ENCODE measurements at regions not wholly inside any gene's neighbourhood (a gene's known extent, or its start where the extent isn't known, plus 50 kb on each side); places are given as distances from the start of the nearest gene placed in this dataset.

- 70% methylated on average over 4 of the region's 4 CpGs for WGBS
- H3K9me3 ChIP-seq (ENCODE audit: control insufficient read depth, low read length) = no peaks in the 10 kb centered on the region
- H3K4me1 ChIP-seq (ENCODE audit: control insufficient read depth, insufficient read depth, low read length) = no peaks in the 10 kb centered on the region
- H3K27ac ChIP-seq (ENCODE audit: low read length) = no peak overlapping the region
- intact Hi-C loops (cut with DNase I) = no loop called here
- H3K27me3 ChIP-seq (ENCODE audit: control insufficient read depth, insufficient read depth) = no peaks in the 10 kb centered on the region
- no peak overlapping the region for H3K4me3 ChIP-seq (ENCODE audit: low read length)
- no peak for DNase-seq
- no peak for ATAC-seq
These were observed 299.8 kb upstream of the SOX14 start for GRCh38 chr3:137464341-137464740.

DNA sequence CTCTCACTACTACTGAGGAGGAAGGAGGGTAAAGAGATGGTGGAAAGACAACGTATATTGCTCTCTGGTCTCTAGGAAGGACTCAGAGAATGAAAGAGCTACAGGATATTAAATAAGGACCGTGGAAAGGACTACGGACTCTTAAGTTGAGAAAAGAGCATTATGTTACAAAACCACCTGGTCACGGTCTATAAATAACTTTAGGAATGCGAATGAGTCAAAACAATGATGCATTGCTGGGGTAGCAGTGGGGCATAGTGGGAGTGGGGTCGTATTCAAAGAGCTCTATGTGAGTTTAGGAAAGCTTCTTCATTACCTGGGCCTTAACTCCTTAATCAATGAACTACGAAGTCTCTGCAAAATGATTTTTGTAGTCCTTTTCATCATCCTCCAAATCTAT is 295.7 kb upstream of the SOX14 start:
- 62% methylated on average over 7 of the region's 7 CpGs for WGBS
- Histone ChIP-seq H3K27me3 (ENCODE audit: control insufficient read depth, insufficient read depth) (no peaks in the 10 kb centered on the region), H3K27ac (ENCODE audit: low read length) (no peak overlapping the region), H3K9me3 (ENCODE audit: control insufficient read depth, low read length) (no peaks in the 10 kb centered on the region), H3K4me1 (ENCODE audit: control insufficient read depth, insufficient read depth, low read length) (no peaks in the 10 kb centered on the region), H3K4me3 (ENCODE audit: low read length) (no peak overlapping the region)
- ATAC-seq = no peak
- intact Hi-C loops (cut with DNase I) = no loop called here
- DNase-seq = no peak

DNA sequence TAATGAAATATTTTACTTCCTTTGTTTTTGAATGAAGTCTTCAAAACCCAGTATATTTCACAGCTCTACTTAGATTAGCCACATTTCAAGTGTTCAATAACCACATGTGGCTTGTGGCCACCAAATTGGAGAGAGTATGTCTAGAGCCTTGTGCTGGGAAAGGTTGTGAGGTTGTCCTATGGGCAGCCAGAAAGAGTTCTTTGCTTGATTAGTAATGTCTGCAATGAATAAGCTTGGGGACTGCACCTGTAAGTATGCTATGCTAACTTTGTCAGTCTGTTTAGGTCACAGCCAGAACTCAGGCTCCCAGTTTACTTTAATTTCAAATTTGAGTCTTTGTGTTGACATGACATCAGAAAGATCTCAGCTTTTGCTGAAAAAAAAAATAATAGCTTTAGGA is 294.9 kb upstream of the SOX14 start:
- ATAC-seq = no peak
- Histone ChIP-seq H3K27me3 (ENCODE audit: control insufficient read depth, insufficient read depth) (no peaks in the 10 kb centered on the region), H3K4me3 (ENCODE audit: low read length) (no peak overlapping the region), H3K9me3 (ENCODE audit: control insufficient read depth, low read length) (no peaks in the 10 kb centered on the region), H3K4me1 (ENCODE audit: control insufficient read depth, insufficient read depth, low read length) (no peaks in the 10 kb centered on the region), H3K27ac (ENCODE audit: low read length) (no peak overlapping the region)
- DNase-seq = no peak
- intact Hi-C loops (cut with DNase I) = no loop called here

- ATAC-seq (no peak), DNase-seq (no peak)
- Histone ChIP-seq H3K27ac (ENCODE audit: low read length) (no peak overlapping the region), H3K9me3 (ENCODE audit: control insufficient read depth, low read length) (no peaks in the 10 kb centered on the region), H3K4me3 (ENCODE audit: low read length) (no peak overlapping the region), H3K27me3 (ENCODE audit: control insufficient read depth, insufficient read depth) (no peaks in the 10 kb centered on the region), H3K4me1 (ENCODE audit: control insufficient read depth, insufficient read depth, low read length) (no peaks in the 10 kb centered on the region)
- WGBS = 65% methylated on average over 4 of the region's 4 CpGs
- intact Hi-C loops (cut with DNase I) = no loop called here
These were observed 293.0 kb upstream of the SOX14 start for GRCh38 chr3:137471130-137471529.

- Histone ChIP-seq H3K4me3 (ENCODE audit: low read length) (no peak overlapping the region), H3K27ac (ENCODE audit: low read length) (no peak overlapping the region), H3K9me3 (ENCODE audit: control insufficient read depth, low read length) (no peaks in the 10 kb centered on the region), H3K27me3 (ENCODE audit: control insufficient read depth, insufficient read depth) (no peaks in the 10 kb centered on the region), H3K4me1 (ENCODE audit: control insufficient read depth, insufficient read depth, low read length) (no peaks in the 10 kb centered on the region)
- peak in 1 of 2 donors; percentile 35 for ATAC-seq
- intact Hi-C loops (cut with DNase I) = no loop called here
- WGBS = 38% methylated on average over 5 of the region's 5 CpGs
- no peak for DNase-seq
These were observed 292.4 kb upstream of the SOX14 start for GRCh38 chr3:137471558-137472204.

GRCh38 chr3:137477614-137478013 is 286.5 kb upstream of the SOX14 start:
- WGBS = 70% methylated on average over 6 of the region's 6 CpGs
- DNase-seq (no peak), ATAC-seq (no peak)
- Histone ChIP-seq H3K4me3 (ENCODE audit: low read length) (no peak overlapping the region), H3K9me3 (ENCODE audit: control insufficient read depth, low read length) (no peaks in the 10 kb centered on the region), H3K27ac (ENCODE audit: low read length) (no peak overlapping the region), H3K4me1 (ENCODE audit: control insufficient read depth, insufficient read depth, low read length) (no peaks in the 10 kb centered on the region), H3K27me3 (ENCODE audit: control insufficient read depth, insufficient read depth) (no peaks in the 10 kb centered on the region)
- intact Hi-C loops (cut with DNase I) = no loop called here

- intact Hi-C loops (cut with DNase I) = no loop called here
- Histone ChIP-seq H3K27ac (ENCODE audit: low read length) (no peak overlapping the region), H3K27me3 (ENCODE audit: control insufficient read depth, insufficient read depth) (no peaks in the 10 kb centered on the region), H3K9me3 (ENCODE audit: control insufficient read depth, low read length) (no peaks in the 10 kb centered on the region), H3K4me1 (ENCODE audit: control insufficient read depth, insufficient read depth, low read length) (no peaks in the 10 kb centered on the region), H3K4me3 (ENCODE audit: low read length) (no peak overlapping the region)
- WGBS = 74% methylated on average over 29 of the region's 29 CpGs
- ATAC-seq (no peak), DNase-seq (no peak)
These were observed 254.6 kb upstream of the SOX14 start for GRCh38 chr3:137509354-137510045.

DNA sequence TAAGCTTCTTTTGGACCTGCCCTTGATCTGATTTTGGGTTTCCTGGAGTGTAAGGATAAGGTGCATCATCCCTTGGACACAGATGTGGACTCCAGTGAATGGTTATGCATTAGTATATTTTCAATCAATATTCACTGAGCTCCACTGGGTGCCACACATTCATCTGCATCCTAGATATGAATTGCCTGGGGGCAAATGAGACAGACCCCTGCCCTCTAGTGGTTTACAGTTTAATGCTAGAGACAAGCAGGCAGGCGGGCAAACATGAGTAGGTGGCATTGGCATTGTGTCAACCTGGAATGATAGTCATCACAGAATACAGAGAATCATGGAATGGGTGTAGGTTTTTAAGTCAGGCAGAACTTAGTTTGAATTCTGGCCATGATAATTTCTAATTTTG is 252.5 kb upstream of the SOX14 start:
- Histone ChIP-seq H3K4me1 (ENCODE audit: control insufficient read depth, insufficient read depth, low read length) (no peaks in the 10 kb centered on the region), H3K4me3 (ENCODE audit: low read length) (no peak overlapping the region), H3K27me3 (ENCODE audit: control insufficient read depth, insufficient read depth) (no peaks in the 10 kb centered on the region), H3K27ac (ENCODE audit: low read length) (no peak overlapping the region), H3K9me3 (ENCODE audit: control insufficient read depth, low read length) (no peaks in the 10 kb centered on the region)
- WGBS = 66% methylated on average over 1 of the region's 1 CpG
- DNase-seq (no peak), ATAC-seq (no peak)
- intact Hi-C loops (cut with DNase I) = no loop called here

- WGBS = 37% methylated on average over 2 of the region's 2 CpGs
- Histone ChIP-seq H3K4me3 (ENCODE audit: low read length) (no peak overlapping the region), H3K27ac (ENCODE audit: low read length) (no peak overlapping the region), H3K27me3 (ENCODE audit: control insufficient read depth, insufficient read depth) (no peaks in the 10 kb centered on the region), H3K4me1 (ENCODE audit: control insufficient read depth, insufficient read depth, low read length) (no peaks in the 10 kb centered on the region), H3K9me3 (ENCODE audit: control insufficient read depth, low read length) (no peaks in the 10 kb centered on the region)
- no peak for DNase-seq
- no peak for ATAC-seq
- intact Hi-C loops (cut with DNase I) = no loop called here
These were observed 249.3 kb upstream of the SOX14 start for GRCh38 chr3:137514853-137515252.

DNA sequence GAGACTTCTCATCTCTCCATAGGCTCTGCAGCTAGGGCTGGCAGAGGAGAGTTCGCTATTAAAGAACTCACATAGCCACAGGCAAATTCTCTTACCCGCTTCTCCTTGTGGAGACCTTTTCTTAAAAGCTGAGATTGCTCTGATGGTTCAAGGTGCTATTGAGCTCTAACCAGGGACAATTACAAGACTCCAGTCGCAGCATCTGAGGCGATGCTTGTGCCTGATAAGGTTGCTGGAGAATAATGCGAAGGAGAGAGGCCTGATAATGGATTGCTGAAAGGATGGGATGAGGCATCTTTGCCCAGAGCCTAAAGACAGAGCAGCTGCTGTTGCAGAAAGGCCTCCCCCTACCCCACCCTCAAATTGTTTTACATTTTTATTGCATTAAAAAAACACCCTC is 244.5 kb upstream of the SOX14 start:
- ATAC-seq (no peak), DNase-seq (no peak)
- no peaks in the 10 kb centered on the region for H3K4me1 ChIP-seq (ENCODE audit: control insufficient read depth, insufficient read depth, low read length)
- intact Hi-C loops (cut with DNase I) = no loop called here
- no peak overlapping the region for H3K27ac ChIP-seq (ENCODE audit: low read length)
- no peak overlapping the region for H3K4me3 ChIP-seq (ENCODE audit: low read length)
- H3K9me3 ChIP-seq (ENCODE audit: control insufficient read depth, low read length) = no peaks in the 10 kb centered on the region
- no peaks in the 10 kb centered on the region for H3K27me3 ChIP-seq (ENCODE audit: control insufficient read depth, insufficient read depth)
- 58% methylated on average over 5 of the region's 5 CpGs for WGBS

- DNase-seq (no peak), ATAC-seq (no peak)
- H3K27ac ChIP-seq (ENCODE audit: low read length) = no peak overlapping the region
- 93% methylated on average over 1 of the region's 1 CpG for WGBS
- H3K9me3 ChIP-seq (ENCODE audit: control insufficient read depth, low read length) = no peaks in the 10 kb centered on the region
- H3K27me3 ChIP-seq (ENCODE audit: control insufficient read depth, insufficient read depth) = no peaks in the 10 kb centered on the region
- H3K4me1 ChIP-seq (ENCODE audit: control insufficient read depth, insufficient read depth, low read length) = no peaks in the 10 kb centered on the region
- no peak overlapping the region for H3K4me3 ChIP-seq (ENCODE audit: low read length)
- intact Hi-C loops (cut with DNase I) = no loop called here
These were observed 239.4 kb upstream of the SOX14 start for GRCh38 chr3:137524751-137525150.

DNA sequence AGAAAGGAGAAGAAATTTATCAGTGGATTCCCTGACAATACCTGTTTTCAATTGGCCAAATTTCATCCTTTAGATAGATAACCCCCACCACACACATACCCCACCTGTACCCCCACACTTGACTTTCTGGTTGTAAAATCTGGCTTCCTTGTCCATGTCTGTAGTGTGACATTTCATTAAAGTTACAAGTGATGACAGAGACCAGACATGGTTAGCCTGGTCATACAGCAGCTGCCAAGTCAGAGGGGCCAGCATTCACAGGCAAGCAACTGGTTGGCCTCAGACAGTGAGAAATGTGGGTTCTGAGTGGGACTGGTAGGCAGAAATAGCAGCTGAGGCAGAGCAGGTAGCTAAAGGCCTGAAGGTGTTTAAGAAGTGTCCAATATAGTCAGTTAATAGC is 238.6 kb upstream of the SOX14 start:
- Histone ChIP-seq H3K4me1 (ENCODE audit: control insufficient read depth, insufficient read depth, low read length) (no peaks in the 10 kb centered on the region), H3K4me3 (ENCODE audit: low read length) (no peak overlapping the region), H3K27ac (ENCODE audit: low read length) (no peak overlapping the region), H3K9me3 (ENCODE audit: control insufficient read depth, low read length) (no peaks in the 10 kb centered on the region), H3K27me3 (ENCODE audit: control insufficient read depth, insufficient read depth) (no peaks in the 10 kb centered on the region)
- DNase-seq (no peak), ATAC-seq (no peak)
- intact Hi-C loops (cut with DNase I) = no loop called here
